A673 (cell line): ENCODE measurements at regions not wholly inside any gene's neighbourhood (a gene's known extent, or its start where the extent isn't known, plus 50 kb on each side); places are given as distances from the start of the nearest gene placed in this dataset.

Experiments used
- BruUV-seq: library from RNA; stranded (reverse); fragments of 400-500 nt; replicated peaks from 2 replicates; lab custom pipeline; 2021; lab: Mats Ljungman, UMichigan
- CTCF ChIA-PET: fragments of 300-600 bp; sonication (Branson Sonifier 250); formaldehyde crosslinking; loops from one replicate; lab custom pipeline; 2022; ENCODE audit warnings: antibody characterized with exemption; lab: Charles Lee
- POLR2A ChIA-PET: fragments of 300-600 bp; sonication (Branson Sonifier 250); formaldehyde crosslinking; loops from one replicate; lab custom pipeline; 2022; ENCODE audit warnings: antibody characterized with exemption; ENCODE audit not compliant: low non-redundant PET; lab: Charles Lee
- DNase-seq: peaks from one replicate; pipeline ENCODE4 v3.0.0-alpha.2; 2015; ENCODE audit warnings: low spot score
- H3K27ac ChIP-seq: fragments of 200-600 bp; sonication (generic); 2 replicates; pipeline ENCODE4 v1.5.1; 2016; ENCODE audit warnings: mixed run types, low read depth, mild to moderate bottlenecking, mixed read lengths, antibody characterized with exemption, low read length; ENCODE audit not compliant: poor library complexity, severe bottlenecking
- H3K27me3 ChIP-seq: fragments of 200-600 bp; sonication (generic); replicated peaks from 2 replicates; pipeline ENCODE4 v1.6.1; 2017; ENCODE audit warnings: mixed run types, low read depth, mild to moderate bottlenecking, mixed read lengths, antibody characterized with exemption, low read length; ENCODE audit not compliant: insufficient read depth, poor library complexity
- H3K36me3 ChIP-seq: fragments of 200-600 bp; sonication (generic); 2 replicates; pipeline ENCODE4 v1.6.1; 2016; ENCODE audit warnings: mixed run types, mild to moderate bottlenecking, mixed read lengths, antibody characterized with exemption, low read length; ENCODE audit not compliant: insufficient read depth, poor library complexity, severe bottlenecking
- H3K4me1 ChIP-seq: fragments of 200-600 bp; sonication (generic); 2 replicates; pipeline ENCODE4 v1.6.1; 2017; ENCODE audit warnings: mixed run types, mild to moderate bottlenecking, mixed read lengths, antibody characterized with exemption, low read length; ENCODE audit not compliant: insufficient read depth, poor library complexity, severe bottlenecking
- H3K4me3 ChIP-seq: fragments of 200-600 bp; sonication (generic); 2 replicates; pipeline ENCODE4 v1.5.1; 2016; ENCODE audit warnings: low read depth, mixed run types, mild to moderate bottlenecking, mixed read lengths, low read length; ENCODE audit not compliant: poor library complexity, severe bottlenecking
- H3K9me3 ChIP-seq: fragments of 200-600 bp; sonication (generic); 2 replicates; pipeline ENCODE4 v1.6.1; 2016; ENCODE audit warnings: mixed run types, low read depth, mild to moderate bottlenecking, mixed read lengths, antibody characterized with exemption, low read length; ENCODE audit not compliant: poor library complexity, severe bottlenecking
- EZH2 ChIP-seq: fragments of 200-600 bp; sonication (generic); IDR thresholded peaks from 2 replicates; pipeline ENCODE4 v1.6.1; 2017; ENCODE audit warnings: borderline replicate concordance, low read depth, mild to moderate bottlenecking, mixed read lengths, antibody characterized with exemption, low read length; ENCODE audit not compliant: poor library complexity, severe bottlenecking
- intact Hi-C: fragments of 100-400 bp; cut with micrococcal nuclease; formaldehyde crosslinking; loops from one replicate; pipeline ENCODE4 v1.10.0; 2022; ENCODE audit not compliant: unreplicated experiment
- TF ChIP-seq, protein P1 (sequence below): fragments of 300-800, 200-600 bp; sonication (generic); conservative IDR thresholded peaks from 2 replicates; pipeline ENCODE4 v1.5.1; 2017; ENCODE audit warnings: low read depth, mild to moderate bottlenecking, antibody characterized with exemption, low read length, moderate library complexity, mixed read lengths

DNA sequence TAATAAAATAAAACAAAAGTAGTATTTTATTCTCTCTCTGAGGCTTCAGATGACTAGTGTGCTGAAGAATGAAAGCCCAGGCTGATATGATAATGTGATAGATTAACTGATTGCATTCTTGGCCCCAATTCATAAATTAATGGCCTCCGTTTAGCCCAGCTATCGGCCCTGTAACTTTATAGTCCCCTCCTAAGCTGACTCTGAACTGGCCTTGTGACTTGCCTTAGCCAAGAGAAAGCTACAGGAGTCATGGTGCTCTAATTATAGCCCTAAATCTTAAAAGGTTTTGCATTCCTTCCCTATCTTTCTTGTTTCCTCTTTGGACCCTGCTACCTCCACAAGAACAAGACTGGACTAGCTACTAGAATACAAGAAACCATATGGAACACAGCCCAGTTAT is 123.2 kb upstream of the EPHA3 start:
- Histone ChIP-seq H3K4me3 (no peak overlapping the region), H3K4me1 (no peaks in the 10 kb centered on the region), H3K27ac (no peak overlapping the region), H3K36me3 (no peaks in the 10 kb centered on the region), H3K27me3 (no peaks in the 10 kb centered on the region), H3K9me3 (no peaks in the 10 kb centered on the region)
- no peak for DNase-seq
- intact Hi-C loops = no loop called here
- BruUV-seq = no TSS peak
- POLR2A ChIA-PET = no interaction called here
- CTCF ChIA-PET = no interaction called here
- TF ChIP-seq, protein P1, sequence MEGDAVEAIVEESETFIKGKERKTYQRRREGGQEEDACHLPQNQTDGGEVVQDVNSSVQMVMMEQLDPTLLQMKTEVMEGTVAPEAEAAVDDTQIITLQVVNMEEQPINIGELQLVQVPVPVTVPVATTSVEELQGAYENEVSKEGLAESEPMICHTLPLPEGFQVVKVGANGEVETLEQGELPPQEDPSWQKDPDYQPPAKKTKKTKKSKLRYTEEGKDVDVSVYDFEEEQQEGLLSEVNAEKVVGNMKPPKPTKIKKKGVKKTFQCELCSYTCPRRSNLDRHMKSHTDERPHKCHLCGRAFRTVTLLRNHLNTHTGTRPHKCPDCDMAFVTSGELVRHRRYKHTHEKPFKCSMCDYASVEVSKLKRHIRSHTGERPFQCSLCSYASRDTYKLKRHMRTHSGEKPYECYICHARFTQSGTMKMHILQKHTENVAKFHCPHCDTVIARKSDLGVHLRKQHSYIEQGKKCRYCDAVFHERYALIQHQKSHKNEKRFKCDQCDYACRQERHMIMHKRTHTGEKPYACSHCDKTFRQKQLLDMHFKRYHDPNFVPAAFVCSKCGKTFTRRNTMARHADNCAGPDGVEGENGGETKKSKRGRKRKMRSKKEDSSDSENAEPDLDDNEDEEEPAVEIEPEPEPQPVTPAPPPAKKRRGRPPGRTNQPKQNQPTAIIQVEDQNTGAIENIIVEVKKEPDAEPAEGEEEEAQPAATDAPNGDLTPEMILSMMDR = no peak
- no peak for TF ChIP-seq EZH2

DNA sequence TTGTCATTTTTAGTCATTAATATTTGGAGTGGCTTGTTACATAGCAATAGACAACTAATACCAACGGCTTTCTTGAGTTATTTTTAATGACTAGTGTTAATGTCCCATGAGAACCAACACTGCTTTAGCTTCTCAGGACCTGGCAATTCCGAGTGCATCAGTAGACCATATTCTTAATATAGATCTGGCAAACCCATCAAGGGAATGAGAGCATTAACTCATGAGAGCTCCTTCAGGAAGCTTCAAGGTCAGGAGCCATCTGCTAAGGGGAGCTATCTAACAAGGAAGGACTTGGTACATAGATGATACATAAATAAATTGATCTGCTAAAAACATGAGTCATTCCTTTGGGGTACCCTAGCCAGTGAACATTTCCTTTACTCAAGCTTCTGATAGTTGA is 122.6 kb upstream of the EPHA3 start:
- POLR2A ChIA-PET = no interaction called here
- no TSS peak for BruUV-seq
- no peaks in the 10 kb centered on the region for H3K4me1 ChIP-seq
- TF ChIP-seq EZH2 = no peak
- TF ChIP-seq, protein P1 = no peak
- H3K27ac ChIP-seq = no peak overlapping the region
- H3K9me3 ChIP-seq = no peaks in the 10 kb centered on the region
- intact Hi-C loops = no loop called here
- H3K27me3 ChIP-seq = no peaks in the 10 kb centered on the region
- CTCF ChIA-PET = no interaction called here
- no peak overlapping the region for H3K4me3 ChIP-seq
- H3K36me3 ChIP-seq = no peaks in the 10 kb centered on the region
- no peak for DNase-seq

DNA sequence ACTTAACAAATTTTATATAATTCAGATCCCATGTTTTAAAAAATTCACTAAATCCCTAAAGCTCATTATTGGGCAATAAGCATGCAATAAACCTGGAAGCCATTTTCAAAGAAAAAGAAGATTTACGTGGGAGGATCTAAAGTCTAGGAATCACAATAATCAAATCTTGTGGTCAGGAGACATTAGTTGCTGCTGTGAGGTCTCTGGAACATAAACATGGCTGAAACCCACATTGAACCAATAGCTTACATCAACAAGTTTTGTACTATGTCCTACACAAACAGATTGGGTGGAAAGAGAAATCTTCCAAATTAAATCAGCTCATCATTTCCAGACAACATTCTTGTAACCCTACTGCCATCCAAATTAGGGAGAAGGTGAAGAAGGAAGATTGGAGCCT is 121.9 kb upstream of the EPHA3 start:
- POLR2A ChIA-PET = no interaction called here

More for the DNA sequence above, 121.9 kb upstream of the EPHA3 start:
- Histone ChIP-seq H3K4me1 (no peaks in the 10 kb centered on the region), H3K36me3 (no peaks in the 10 kb centered on the region), H3K4me3 (no peak overlapping the region), H3K9me3 (no peaks in the 10 kb centered on the region), H3K27me3 (no peaks in the 10 kb centered on the region), H3K27ac (no peak overlapping the region)
- no peak for DNase-seq
- intact Hi-C loops = no loop called here
- no TSS peak for BruUV-seq
- CTCF ChIA-PET = no interaction called here
- no peak for TF ChIP-seq EZH2
- TF ChIP-seq, protein P1 = no peak
